Type B pancreatic cell (in vitro differentiated cells): ENCODE measurements at regions not wholly inside any gene's neighbourhood (a gene's known extent, or its start where the extent isn't known, plus 50 kb on each side); places are given as distances from the start of the nearest gene placed in this dataset.

Experiments
- DNase-seq: peaks from one replicate; pipeline ENCODE4 v3.0.0; 2021; ENCODE audit warnings: mixed read lengths; ENCODE audit not compliant: unreplicated experiment; ENCODE audit errors: extremely low spot score
- H3K27ac Mint-ChIP-seq: 2 replicates; pipeline ENCODE4 v1.8.0; 2021; ENCODE audit warnings: mild to moderate bottlenecking, mixed read lengths
- H3K27me3 Mint-ChIP-seq: 2 replicates; pipeline ENCODE4 v1.8.0; 2021; ENCODE audit warnings: mixed read lengths
- H3K36me3 Mint-ChIP-seq: 2 replicates; pipeline ENCODE4 v1.8.0; 2021; ENCODE audit warnings: mixed read lengths
- H3K4me1 Mint-ChIP-seq: one replicate; pipeline ENCODE4 v1.8.0; 2021; ENCODE audit warnings: mixed read lengths; ENCODE audit not compliant: unreplicated experiment
- H3K4me3 Mint-ChIP-seq: 2 replicates; pipeline ENCODE4 v1.8.0; 2021; ENCODE audit warnings: mild to moderate bottlenecking, mixed read lengths
- H3K9me3 Mint-ChIP-seq: 2 replicates; pipeline ENCODE4 v1.8.0; 2021; ENCODE audit warnings: mixed read lengths
- TF ChIP-seq, protein P1 (sequence below): fragments of 200-600 bp; sonication (generic); conservative IDR thresholded peaks from 2 replicates; pipeline ENCODE4 v1.5.0; 2021; ENCODE audit warnings: antibody characterized with exemption, mild to moderate bottlenecking

DNA sequence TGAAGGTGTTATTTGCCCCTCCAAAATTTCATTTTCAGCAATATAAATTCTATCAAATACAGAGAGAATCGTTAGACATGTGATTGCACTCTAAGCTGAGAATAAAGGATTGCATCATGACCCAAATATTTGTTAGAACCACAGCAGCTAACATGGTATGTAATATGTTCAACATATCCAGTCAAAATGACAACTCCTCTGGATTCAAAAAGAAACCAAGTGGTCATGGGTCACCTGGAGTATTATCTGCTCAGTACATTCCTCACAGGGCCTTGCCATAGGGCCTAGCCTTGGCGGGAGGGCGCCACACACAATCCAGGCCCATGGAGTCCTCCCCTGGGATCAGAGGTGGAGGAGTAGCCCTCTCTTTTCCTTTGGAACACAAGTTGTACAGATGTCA lies 179.2 kb downstream of the HSD17B3 start:
- Mint-ChIP-seq H3K4me3 (no peak overlapping the region), H3K36me3 (peaks cover 4% of the 10 kb centered on the region), H3K27ac (no peak overlapping the region), H3K9me3 (peaks cover 8% of the 10 kb centered on the region), H3K4me1 (peaks cover 30% of the 10 kb centered on the region), H3K27me3 (peaks cover 6% of the 10 kb centered on the region)
- DNase-seq, result peak; percentile 47
- TF ChIP-seq, protein P1, sequence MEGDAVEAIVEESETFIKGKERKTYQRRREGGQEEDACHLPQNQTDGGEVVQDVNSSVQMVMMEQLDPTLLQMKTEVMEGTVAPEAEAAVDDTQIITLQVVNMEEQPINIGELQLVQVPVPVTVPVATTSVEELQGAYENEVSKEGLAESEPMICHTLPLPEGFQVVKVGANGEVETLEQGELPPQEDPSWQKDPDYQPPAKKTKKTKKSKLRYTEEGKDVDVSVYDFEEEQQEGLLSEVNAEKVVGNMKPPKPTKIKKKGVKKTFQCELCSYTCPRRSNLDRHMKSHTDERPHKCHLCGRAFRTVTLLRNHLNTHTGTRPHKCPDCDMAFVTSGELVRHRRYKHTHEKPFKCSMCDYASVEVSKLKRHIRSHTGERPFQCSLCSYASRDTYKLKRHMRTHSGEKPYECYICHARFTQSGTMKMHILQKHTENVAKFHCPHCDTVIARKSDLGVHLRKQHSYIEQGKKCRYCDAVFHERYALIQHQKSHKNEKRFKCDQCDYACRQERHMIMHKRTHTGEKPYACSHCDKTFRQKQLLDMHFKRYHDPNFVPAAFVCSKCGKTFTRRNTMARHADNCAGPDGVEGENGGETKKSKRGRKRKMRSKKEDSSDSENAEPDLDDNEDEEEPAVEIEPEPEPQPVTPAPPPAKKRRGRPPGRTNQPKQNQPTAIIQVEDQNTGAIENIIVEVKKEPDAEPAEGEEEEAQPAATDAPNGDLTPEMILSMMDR, result no peak

DNA sequence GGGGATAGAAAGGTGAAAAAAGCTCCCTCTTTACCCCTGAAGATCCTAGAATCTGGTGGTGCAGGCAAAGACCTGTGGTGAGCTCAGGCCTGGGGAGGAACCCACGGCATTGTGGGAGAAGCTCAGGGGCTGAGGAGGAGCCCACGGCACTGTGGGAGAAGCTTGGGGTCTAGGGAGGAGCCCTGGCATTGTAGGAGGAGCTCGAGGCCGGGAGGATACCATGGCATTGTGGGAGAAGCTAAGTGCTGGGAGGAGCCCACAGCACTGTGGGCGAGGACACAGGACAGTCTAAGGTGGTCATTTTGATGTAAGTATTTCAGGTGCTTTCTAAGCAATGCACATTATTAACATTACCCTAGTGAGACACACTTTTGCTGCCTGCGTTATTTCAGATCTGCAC lies 179.7 kb downstream of the HSD17B3 start:
- Mint-ChIP-seq H3K27me3 (peaks cover 5% of the 10 kb centered on the region), H3K27ac (no peak overlapping the region), H3K9me3 (peaks cover 12% of the 10 kb centered on the region), H3K36me3 (peaks cover 8% of the 10 kb centered on the region), H3K4me1 (peaks cover 34% of the 10 kb centered on the region), H3K4me3 (no peak overlapping the region)
- peak; percentile 25 for DNase-seq
- TF ChIP-seq, protein P1, result no peak

DNA sequence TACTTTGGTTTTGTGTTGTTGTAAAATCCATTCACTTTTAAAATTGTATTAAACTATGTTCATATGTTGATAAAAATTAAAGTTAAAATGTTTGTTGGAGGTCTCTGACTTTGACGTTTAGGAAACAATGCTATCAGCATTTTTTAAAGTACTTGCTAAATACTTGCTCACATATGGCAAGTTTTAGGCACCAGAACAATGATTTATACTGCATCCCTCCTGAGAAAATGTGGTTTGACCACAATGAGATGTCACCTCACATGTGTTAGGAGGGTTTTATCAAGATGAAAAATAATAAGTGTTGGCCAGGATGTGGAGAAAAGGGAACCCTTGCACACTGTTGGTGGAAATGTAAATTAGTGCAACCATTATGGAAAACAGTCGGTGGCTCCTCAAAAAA lies 180.8 kb downstream of the HSD17B3 start:
- H3K4me1 Mint-ChIP-seq, result peaks cover 35% of the 10 kb centered on the region
- TF ChIP-seq, protein P1, result no peak
- H3K27ac Mint-ChIP-seq, result no peak overlapping the region
- no peak for DNase-seq
- peaks cover 14% of the 10 kb centered on the region for H3K9me3 Mint-ChIP-seq
- no peaks in the 10 kb centered on the region for H3K27me3 Mint-ChIP-seq
- peaks cover 8% of the 10 kb centered on the region for H3K36me3 Mint-ChIP-seq
- H3K4me3 Mint-ChIP-seq, result no peak overlapping the region

DNA sequence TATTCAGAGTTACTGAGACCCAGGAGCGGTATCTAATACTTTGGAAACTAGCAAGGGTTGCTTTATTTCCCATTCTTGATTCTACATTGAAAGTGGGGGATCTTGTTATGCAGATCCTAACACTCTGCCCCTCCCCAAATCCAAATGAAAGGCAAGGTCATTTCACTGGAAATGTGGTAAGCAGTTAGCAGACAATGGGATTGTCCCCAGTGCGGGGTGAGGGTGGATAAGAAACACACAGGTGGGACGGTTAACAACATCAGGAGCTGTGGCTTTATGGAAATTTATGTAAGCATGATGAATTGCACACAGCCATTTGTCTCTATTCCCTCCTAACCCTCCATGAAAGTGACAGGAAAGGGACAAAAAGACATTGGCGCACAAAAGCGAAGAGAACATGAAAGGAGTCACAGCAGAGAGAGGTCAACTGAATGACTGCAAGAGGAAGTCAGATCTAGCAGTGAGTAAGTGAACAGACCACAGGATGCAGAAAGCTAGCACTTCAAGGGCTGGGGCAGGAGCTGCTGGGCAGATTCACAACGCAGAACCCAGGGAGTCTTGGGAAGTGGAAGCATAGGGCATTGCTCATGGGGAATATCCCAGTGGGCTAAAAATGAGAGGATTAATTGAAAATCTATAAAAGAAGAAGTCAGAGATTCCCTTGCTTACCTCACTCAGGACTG lies 184.4 kb downstream of the HSD17B3 start:
- Mint-ChIP-seq H3K4me1 (peaks cover 28% of the 10 kb centered on the region), H3K27ac (no peak overlapping the region), H3K27me3 (no peaks in the 10 kb centered on the region), H3K4me3 (no peak overlapping the region), H3K9me3 (peaks cover 24% of the 10 kb centered on the region), H3K36me3 (peaks cover 13% of the 10 kb centered on the region)
- TF ChIP-seq, protein P1, result no peak
- no peak for DNase-seq

DNA sequence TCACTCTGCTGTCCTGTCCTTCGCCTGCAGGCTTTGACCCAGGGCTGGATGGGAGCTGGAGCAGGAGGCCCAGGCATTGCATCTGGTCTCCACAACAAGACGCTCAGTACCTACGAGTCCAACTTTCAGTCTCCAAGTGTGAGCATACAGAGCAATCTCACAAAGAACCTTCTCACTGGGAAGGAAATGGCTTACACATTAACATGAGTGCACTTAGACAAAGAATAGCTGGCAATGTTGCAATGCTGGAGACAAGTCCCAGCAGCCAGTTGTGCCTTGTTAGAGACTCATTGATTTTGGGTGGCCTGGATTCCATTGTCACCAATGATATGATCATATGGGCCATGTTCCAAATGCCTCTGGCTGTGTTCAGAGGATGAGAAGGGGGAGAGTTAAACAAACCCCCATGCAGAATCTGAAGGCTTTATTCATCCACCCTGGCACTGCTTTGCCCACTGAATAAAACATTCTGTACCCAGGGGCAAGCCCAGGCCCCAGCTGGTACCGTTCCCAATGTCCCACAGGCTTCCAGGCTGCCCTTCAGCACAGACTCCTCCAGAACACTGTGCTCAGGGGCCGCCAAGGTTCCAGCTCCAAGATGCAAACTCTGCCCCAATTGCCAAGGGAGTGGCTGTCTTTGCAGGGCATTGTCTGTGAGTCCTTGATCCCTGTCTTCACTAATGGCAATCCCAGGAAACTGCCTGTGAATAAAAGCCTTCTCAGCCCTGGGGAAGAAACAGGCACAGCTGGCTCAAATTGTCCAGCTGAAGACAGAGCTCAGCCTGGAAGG lies 185.5 kb downstream of the HSD17B3 start:
- peaks cover 21% of the 10 kb centered on the region for H3K4me1 Mint-ChIP-seq
- H3K4me3 Mint-ChIP-seq, result no peak overlapping the region
- H3K9me3 Mint-ChIP-seq, result peaks cover 24% of the 10 kb centered on the region
- no peaks in the 10 kb centered on the region for H3K27me3 Mint-ChIP-seq
- H3K27ac Mint-ChIP-seq, result no peak overlapping the region
- TF ChIP-seq, protein P1, result no peak
- no peak for DNase-seq
- peaks cover 13% of the 10 kb centered on the region for H3K36me3 Mint-ChIP-seq
